HepG2 (cell line): ENCODE measurements at regions not wholly inside any gene's neighbourhood (a gene's known extent, or its start where the extent isn't known, plus 50 kb on each side); places are given as distances from the start of the nearest gene placed in this dataset.

ENCODE experiments used
- BCL6 ChIP-seq: IDR thresholded peaks from 2 replicates; pipeline ENCODE4 v1.6.1; 2016; ENCODE audit warnings: missing genetic modification reagents, missing compliant biosample characterization
- CEBPB ChIP-seq: IDR thresholded peaks from 2 replicates; pipeline ENCODE4 v1.6.1; 2011; ENCODE audit warnings: low read depth, low read length, improper control_type of control experiment, borderline replicate concordance
- CREB3 ChIP-seq: sonication (generic); formaldehyde crosslinking; IDR thresholded peaks from 2 replicates; pipeline ENCODE4 v1.5.0; 2020; ENCODE audit warnings: missing genetic modification reagents
- CREM ChIP-seq, 2 experiments: sonication (generic) in 1 of 2; formaldehyde crosslinking in 1 of 2; IDR thresholded peaks; 2 replicates each; pipeline versions ENCODE4 v1.4.0 to v1.6.1; 2016 to 2020; ENCODE audit warnings: antibody characterized with exemption in 1 of 2, mild to moderate bottlenecking in 1 of 2, missing genetic modification reagents in 1 of 2
- ELF3 ChIP-seq: IDR thresholded peaks from 2 replicates; pipeline ENCODE4 v1.6.1; 2016; ENCODE audit warnings: missing genetic modification reagents, missing compliant biosample characterization
- HNF4G ChIP-seq, 2 experiments: sonication (generic) in 1 of 2; formaldehyde crosslinking in 1 of 2; IDR thresholded peaks; 2 replicates each; pipeline versions ENCODE4 v1.4.0 to v1.6.1; 2011 to 2020; ENCODE audit warnings: borderline replicate concordance in 2 of 2, low read depth in 2 of 2, mild to moderate bottlenecking in 2 of 2, low read length in 1 of 2, missing genetic modification reagents in 1 of 2, moderate library complexity in 1 of 2
- NFIC ChIP-seq: IDR thresholded peaks from 2 replicates; pipeline ENCODE4 v1.6.1; 2012; ENCODE audit warnings: mild to moderate bottlenecking, low read length, inconsistent platforms
- NR2F2 ChIP-seq: IDR thresholded peaks from 2 replicates; pipeline ENCODE4 v1.6.1; 2012; ENCODE audit warnings: low read depth, inconsistent platforms, borderline replicate concordance
- PHB2 ChIP-seq: fragments of 450-650 bp; IDR thresholded peaks from 2 replicates; pipeline ENCODE4 v1.6.1; 2018; ENCODE audit not compliant: partially characterized antibody
- POGZ ChIP-seq: sonication (generic); formaldehyde crosslinking; IDR thresholded peaks from 2 replicates; pipeline ENCODE4 v1.4.0; 2020; ENCODE audit warnings: mild to moderate bottlenecking, missing genetic modification reagents
- REPIN1 ChIP-seq: sonication (generic); formaldehyde crosslinking; IDR thresholded peaks from 2 replicates; pipeline ENCODE4 v1.8.0; 2022; ENCODE audit warnings: missing genetic modification reagents, low read depth, mild to moderate bottlenecking, borderline replicate concordance
- SIN3B ChIP-seq: fragments of 150-350 bp; IDR thresholded peaks from 2 replicates; pipeline ENCODE4 v1.6.1; 2014; ENCODE audit warnings: low read length
- TEAD3 ChIP-seq: optimal IDR thresholded peaks from 2 replicates; pipeline ENCODE3; 2016; ENCODE audit warnings: borderline replicate concordance
- ZBTB7A ChIP-seq: sonication (generic); formaldehyde crosslinking; IDR thresholded peaks from 2 replicates; pipeline ENCODE4 v1.8.0; 2022; ENCODE audit warnings: mild to moderate bottlenecking, missing genetic modification reagents
- ZNF253 ChIP-seq: sonication (generic); formaldehyde crosslinking; IDR thresholded peaks from 2 replicates; pipeline ENCODE4 v1.8.0; 2022; ENCODE audit warnings: mild to moderate bottlenecking, missing genetic modification reagents, borderline replicate concordance
- ZNF615 ChIP-seq: sonication (generic); formaldehyde crosslinking; IDR thresholded peaks from 2 replicates; pipeline ENCODE4 v1.5.0; 2020; ENCODE audit warnings: mild to moderate bottlenecking, missing genetic modification reagents, borderline replicate concordance
- TF ChIP-seq, protein P1 (sequence below): IDR thresholded peaks from 2 replicates; pipeline ENCODE4 v1.4.0; 2020; ENCODE audit warnings: mild to moderate bottlenecking, missing genetic modification reagents
- TF ChIP-seq, protein P2 (sequence below): sonication (generic); formaldehyde crosslinking; IDR thresholded peaks from 2 replicates; pipeline ENCODE4 v1.4.0; 2020; ENCODE audit warnings: mild to moderate bottlenecking, low read depth, missing genetic modification reagents
- TF ChIP-seq, protein P3 (sequence below): sonication (generic); formaldehyde crosslinking; IDR thresholded peaks from 2 replicates; pipeline ENCODE4 v1.5.0; 2020; ENCODE audit warnings: missing genetic modification reagents
- TF ChIP-seq, protein P4 (sequence below): sonication (generic); formaldehyde crosslinking; IDR thresholded peaks from 2 replicates; pipeline ENCODE4 v1.4.0; 2020; ENCODE audit warnings: mild to moderate bottlenecking, missing genetic modification reagents

GRCh38 chr10:60704471-60704870 is 73.8 kb upstream of the CDK1 start (continued):
- peak; percentile 67 for TF ChIP-seq HNF4G (IDR thresholded peaks at IDR 0.05; ENCODE audit: borderline replicate concordance, low read depth, low read length)
- TF ChIP-seq HNF4G (CRISPR knock-in tag; IDR thresholded peaks at IDR 0.05; ENCODE audit: borderline replicate concordance, low read depth) = no peak
- TF ChIP-seq CEBPB = no peak
- TF ChIP-seq BCL6 = peak; percentile 68; the same call in 1 of the 2 replicates
- no peak for TF ChIP-seq ZNF253
- no peak for TF ChIP-seq ZNF615 (CRISPR knock-in tag)
- peak; percentile 72 for TF ChIP-seq ELF3 (CRISPR knock-in tag)
- TF ChIP-seq REPIN1 = no peak
- TF ChIP-seq NFIC = peak; percentile 57; the same call in 1 of the 2 replicates
- no peak for TF ChIP-seq SIN3B
- no peak for TF ChIP-seq ZBTB7A (CRISPR knock-in tag)
- TF ChIP-seq, protein P1, sequence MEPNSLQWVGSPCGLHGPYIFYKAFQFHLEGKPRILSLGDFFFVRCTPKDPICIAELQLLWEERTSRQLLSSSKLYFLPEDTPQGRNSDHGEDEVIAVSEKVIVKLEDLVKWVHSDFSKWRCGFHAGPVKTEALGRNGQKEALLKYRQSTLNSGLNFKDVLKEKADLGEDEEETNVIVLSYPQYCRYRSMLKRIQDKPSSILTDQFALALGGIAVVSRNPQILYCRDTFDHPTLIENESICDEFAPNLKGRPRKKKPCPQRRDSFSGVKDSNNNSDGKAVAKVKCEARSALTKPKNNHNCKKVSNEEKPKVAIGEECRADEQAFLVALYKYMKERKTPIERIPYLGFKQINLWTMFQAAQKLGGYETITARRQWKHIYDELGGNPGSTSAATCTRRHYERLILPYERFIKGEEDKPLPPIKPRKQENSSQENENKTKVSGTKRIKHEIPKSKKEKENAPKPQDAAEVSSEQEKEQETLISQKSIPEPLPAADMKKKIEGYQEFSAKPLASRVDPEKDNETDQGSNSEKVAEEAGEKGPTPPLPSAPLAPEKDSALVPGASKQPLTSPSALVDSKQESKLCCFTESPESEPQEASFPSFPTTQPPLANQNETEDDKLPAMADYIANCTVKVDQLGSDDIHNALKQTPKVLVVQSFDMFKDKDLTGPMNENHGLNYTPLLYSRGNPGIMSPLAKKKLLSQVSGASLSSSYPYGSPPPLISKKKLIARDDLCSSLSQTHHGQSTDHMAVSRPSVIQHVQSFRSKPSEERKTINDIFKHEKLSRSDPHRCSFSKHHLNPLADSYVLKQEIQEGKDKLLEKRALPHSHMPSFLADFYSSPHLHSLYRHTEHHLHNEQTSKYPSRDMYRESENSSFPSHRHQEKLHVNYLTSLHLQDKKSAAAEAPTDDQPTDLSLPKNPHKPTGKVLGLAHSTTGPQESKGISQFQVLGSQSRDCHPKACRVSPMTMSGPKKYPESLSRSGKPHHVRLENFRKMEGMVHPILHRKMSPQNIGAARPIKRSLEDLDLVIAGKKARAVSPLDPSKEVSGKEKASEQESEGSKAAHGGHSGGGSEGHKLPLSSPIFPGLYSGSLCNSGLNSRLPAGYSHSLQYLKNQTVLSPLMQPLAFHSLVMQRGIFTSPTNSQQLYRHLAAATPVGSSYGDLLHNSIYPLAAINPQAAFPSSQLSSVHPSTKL = peak; percentile 80
- TF ChIP-seq PHB2 = no peak
- peak; percentile 14 for TF ChIP-seq TEAD3
- TF ChIP-seq CREB3 (CRISPR knock-in tag) = no peak
- TF ChIP-seq POGZ (CRISPR knock-in tag) = 0 out of 2 replicates have a peak, but pooled peaks have one; percentile 24
- TF ChIP-seq, protein P2, sequence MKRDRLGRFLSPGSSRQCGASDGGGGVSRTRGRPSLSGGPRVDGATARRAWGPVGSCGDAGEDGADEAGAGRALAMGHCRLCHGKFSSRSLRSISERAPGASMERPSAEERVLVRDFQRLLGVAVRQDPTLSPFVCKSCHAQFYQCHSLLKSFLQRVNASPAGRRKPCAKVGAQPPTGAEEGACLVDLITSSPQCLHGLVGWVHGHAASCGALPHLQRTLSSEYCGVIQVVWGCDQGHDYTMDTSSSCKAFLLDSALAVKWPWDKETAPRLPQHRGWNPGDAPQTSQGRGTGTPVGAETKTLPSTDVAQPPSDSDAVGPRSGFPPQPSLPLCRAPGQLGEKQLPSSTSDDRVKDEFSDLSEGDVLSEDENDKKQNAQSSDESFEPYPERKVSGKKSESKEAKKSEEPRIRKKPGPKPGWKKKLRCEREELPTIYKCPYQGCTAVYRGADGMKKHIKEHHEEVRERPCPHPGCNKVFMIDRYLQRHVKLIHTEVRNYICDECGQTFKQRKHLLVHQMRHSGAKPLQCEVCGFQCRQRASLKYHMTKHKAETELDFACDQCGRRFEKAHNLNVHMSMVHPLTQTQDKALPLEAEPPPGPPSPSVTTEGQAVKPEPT (CRISPR knock-in tag) = no peak
- TF ChIP-seq, protein P3, sequence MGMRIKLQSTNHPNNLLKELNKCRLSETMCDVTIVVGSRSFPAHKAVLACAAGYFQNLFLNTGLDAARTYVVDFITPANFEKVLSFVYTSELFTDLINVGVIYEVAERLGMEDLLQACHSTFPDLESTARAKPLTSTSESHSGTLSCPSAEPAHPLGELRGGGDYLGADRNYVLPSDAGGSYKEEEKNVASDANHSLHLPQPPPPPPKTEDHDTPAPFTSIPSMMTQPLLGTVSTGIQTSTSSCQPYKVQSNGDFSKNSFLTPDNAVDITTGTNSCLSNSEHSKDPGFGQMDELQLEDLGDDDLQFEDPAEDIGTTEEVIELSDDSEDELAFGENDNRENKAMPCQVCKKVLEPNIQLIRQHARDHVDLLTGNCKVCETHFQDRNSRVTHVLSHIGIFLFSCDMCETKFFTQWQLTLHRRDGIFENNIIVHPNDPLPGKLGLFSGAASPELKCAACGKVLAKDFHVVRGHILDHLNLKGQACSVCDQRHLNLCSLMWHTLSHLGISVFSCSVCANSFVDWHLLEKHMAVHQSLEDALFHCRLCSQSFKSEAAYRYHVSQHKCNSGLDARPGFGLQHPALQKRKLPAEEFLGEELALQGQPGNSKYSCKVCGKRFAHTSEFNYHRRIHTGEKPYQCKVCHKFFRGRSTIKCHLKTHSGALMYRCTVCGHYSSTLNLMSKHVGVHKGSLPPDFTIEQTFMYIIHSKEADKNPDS (CRISPR knock-in tag) = no peak
- TF ChIP-seq, protein P4, sequence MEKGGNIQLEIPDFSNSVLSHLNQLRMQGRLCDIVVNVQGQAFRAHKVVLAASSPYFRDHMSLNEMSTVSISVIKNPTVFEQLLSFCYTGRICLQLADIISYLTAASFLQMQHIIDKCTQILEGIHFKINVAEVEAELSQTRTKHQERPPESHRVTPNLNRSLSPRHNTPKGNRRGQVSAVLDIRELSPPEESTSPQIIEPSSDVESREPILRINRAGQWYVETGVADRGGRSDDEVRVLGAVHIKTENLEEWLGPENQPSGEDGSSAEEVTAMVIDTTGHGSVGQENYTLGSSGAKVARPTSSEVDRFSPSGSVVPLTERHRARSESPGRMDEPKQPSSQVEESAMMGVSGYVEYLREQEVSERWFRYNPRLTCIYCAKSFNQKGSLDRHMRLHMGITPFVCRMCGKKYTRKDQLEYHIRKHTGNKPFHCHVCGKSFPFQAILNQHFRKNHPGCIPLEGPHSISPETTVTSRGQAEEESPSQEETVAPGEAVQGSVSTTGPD (CRISPR knock-in tag) = no peak
- TF ChIP-seq CREM (IDR thresholded peaks at IDR 0.05) = peak; percentile 36
- TF ChIP-seq CREM (CRISPR knock-in tag; IDR thresholded peaks at IDR 0.05) = no peak
- TF ChIP-seq NR2F2 = peak; percentile 76
